HepG2 (cell line): ENCODE measurements at regions not wholly inside any gene's neighbourhood (a gene's known extent, or its start where the extent isn't known, plus 50 kb on each side); places are given as distances from the start of the nearest gene placed in this dataset.

Source experiments
- ATAC-seq: fragments of 200-7000 bp; cut with Tn5 transposase; 3 replicates; pipeline ENCODE4 v1.9.1; 2020; ENCODE audit warnings: mild to moderate bottlenecking, moderate library complexity
- BruUV-seq: library from RNA; stranded (reverse); fragments of 400-500 nt; replicated peaks from 2 replicates; lab custom pipeline; 2021; lab: Mats Ljungman, UMichigan
- CTCF ChIA-PET: fragments of 300-600 bp; formaldehyde crosslinking; extraction: SDS; loops from one replicate; lab custom pipeline; 2021; ENCODE audit warnings: low total read pairs, inconsistent platforms, low intra/inter-chr PET ratio; lab: Yijun Ruan, JAX
- POLR2A ChIA-PET: fragments of 350-600 bp; sonication (Branson Sonifier 250); formaldehyde crosslinking; loops from one replicate; lab custom pipeline; 2020; ENCODE audit warnings: antibody characterized with exemption, inconsistent platforms; lab: Yijun Ruan, JAX
- DNase-seq: peaks from one replicate; pipeline ENCODE4 v3.0.0-alpha.2; 2015; ENCODE audit warnings: low spot score
- FAIRE-seq: peaks from 3 replicates; lab custom pipeline; 2011; peaks lifted over from hg19 to GRCh38; lab: Jason Lieb, UNC
- H2AFZ ChIP-seq: one replicate; pipeline ENCODE4 v1.6.1; 2011; ENCODE audit warnings: low read length, inconsistent platforms
- H3K27ac ChIP-seq: fragments of 300-600 bp; 3 replicates; pipeline ENCODE4 v1.8.0; 2011; ENCODE audit warnings: mixed run types, mild to moderate bottlenecking, mixed read lengths, low read length, inconsistent platforms; ENCODE audit not compliant: insufficient read depth; ENCODE audit errors: extremely low read length
- H3K27me3 ChIP-seq, 2 experiments: fragments of 200-600 bp in 1 of 2; 2 replicates in 1 of 2; 3 replicates in 1 of 2; pipeline versions ENCODE4 v1.6.0 to v1.8.0; 2011; ENCODE audit warnings: low read length in 2 of 2, mild to moderate bottlenecking in 2 of 2, moderate library complexity in 2 of 2, inconsistent platforms in 1 of 2; ENCODE audit not compliant: insufficient read depth in 2 of 2, control insufficient read depth in 1 of 2
- H3K36me3 ChIP-seq, 2 experiments: fragments of 200-600 bp in 1 of 2; replicated peaks in 1 of 2; 2 replicates in 1 of 2; 3 replicates in 1 of 2; pipeline versions ENCODE4 v1.5.1 to v1.8.0; 2011; ENCODE audit warnings: low read length in 2 of 2, inconsistent platforms in 1 of 2; ENCODE audit not compliant: insufficient read depth in 2 of 2, control insufficient read depth in 1 of 2
- H3K4me1 ChIP-seq: 2 replicates; pipeline ENCODE4 v1.5.1; 2012; ENCODE audit warnings: low read length, inconsistent platforms; ENCODE audit not compliant: insufficient read depth
- H3K4me2 ChIP-seq: 2 replicates; pipeline ENCODE4 v1.6.0; 2011; ENCODE audit warnings: low read depth, low read length, inconsistent platforms
- H3K4me3 ChIP-seq, 3 experiments: fragments of 200-600 bp in 1 of 3; sonication (generic), shearing (Covaris generic) in 1 of 3; replicated peaks in 1 of 3; 2 replicates each; pipeline ENCODE4 v1.5.1; 2011 to 2016; ENCODE audit warnings: low read length in 3 of 3, inconsistent platforms in 2 of 3, low read depth in 2 of 3, mild to moderate bottlenecking in 2 of 3, control low read depth in 1 of 3, mixed read lengths in 1 of 3; ENCODE audit not compliant: insufficient read depth in 1 of 3
- H3K79me2 ChIP-seq: one replicate; pipeline ENCODE4 v1.6.1; 2011; ENCODE audit warnings: low read length, inconsistent platforms; ENCODE audit not compliant: insufficient read depth
- H3K9ac ChIP-seq: 2 replicates; pipeline ENCODE4 v1.6.0; 2011; ENCODE audit warnings: mild to moderate bottlenecking, low read depth, low read length, inconsistent platforms; ENCODE audit not compliant: insufficient read depth
- H3K9me3 ChIP-seq: 2 replicates; pipeline ENCODE4 v1.5.1; 2012; ENCODE audit warnings: mild to moderate bottlenecking, low read length
- H4K20me1 ChIP-seq: 2 replicates; pipeline ENCODE4 v1.6.0; 2011; ENCODE audit warnings: inconsistent platforms, mild to moderate bottlenecking, low read length, moderate library complexity; ENCODE audit not compliant: insufficient read depth
- AKAP8 ChIP-seq: sonication (generic); formaldehyde crosslinking; IDR thresholded peaks from 2 replicates; pipeline ENCODE4 v1.5.1; 2020; ENCODE audit warnings: mild to moderate bottlenecking, missing genetic modification reagents
- CEBPB ChIP-seq: IDR thresholded peaks from 2 replicates; pipeline ENCODE4 v1.6.1; 2011; ENCODE audit warnings: low read depth, low read length, improper control_type of control experiment, borderline replicate concordance
- DMAP1 ChIP-seq: IDR thresholded peaks from 2 replicates; pipeline ENCODE4 v1.6.1; 2016
- MIER3 ChIP-seq: IDR thresholded peaks from 2 replicates; pipeline ENCODE4 v1.6.1; 2016; ENCODE audit warnings: missing compliant biosample characterization, borderline replicate concordance
- PATZ1 ChIP-seq: sonication (generic); formaldehyde crosslinking; IDR thresholded peaks from 2 replicates; pipeline ENCODE4 v1.4.0; 2020; ENCODE audit warnings: missing genetic modification reagents
- RAD51 ChIP-seq: fragments of 450-650 bp; IDR thresholded peaks from 2 replicates; pipeline ENCODE4 v1.6.1; 2016; ENCODE audit warnings: borderline replicate concordance
- SP4 ChIP-seq: sonication (generic); formaldehyde crosslinking; IDR thresholded peaks from 2 replicates; pipeline ENCODE4 v1.8.1; 2023; ENCODE audit warnings: mild to moderate bottlenecking, missing genetic modification reagents
- TFE3 ChIP-seq: IDR thresholded peaks from 2 replicates; pipeline ENCODE4 v1.6.1; 2016
- ZBTB21 ChIP-seq: sonication (generic); formaldehyde crosslinking; IDR thresholded peaks from 2 replicates; pipeline ENCODE4 v1.4.0; 2020; ENCODE audit warnings: missing genetic modification reagents
- ZNF20 ChIP-seq: sonication (generic); formaldehyde crosslinking; IDR thresholded peaks from 2 replicates; pipeline ENCODE4 v1.4.0; 2020; ENCODE audit warnings: mild to moderate bottlenecking, moderate library complexity, missing genetic modification reagents
- ZNF33A ChIP-seq: sonication (generic); formaldehyde crosslinking; IDR thresholded peaks from 2 replicates; pipeline ENCODE4 v1.5.1; 2020; ENCODE audit warnings: missing genetic modification reagents, mild to moderate bottlenecking, moderate library complexity, borderline replicate concordance
- WGBS: methylation state at CpG from one replicate; pipeline ENCODE4 v1.1.6; 2017; ENCODE audit warnings: low lambda C conversion rate; 5-methylcytosine and 5-hydroxymethylcytosine counted together
- in situ Hi-C: cut with HindIII; loops from 2 replicates; pipeline ENCODE4 v1.10.0; 2017; ENCODE audit warnings: low pct_unique_long_range_greater_than_20kb; ENCODE audit not compliant: extremely low pct_ligation_motif_present
- intact Hi-C: fragments of 100-400 bp; cut with micrococcal nuclease; formaldehyde crosslinking; loops from one replicate; pipeline ENCODE4 v1.10.0; 2022; ENCODE audit not compliant: unreplicated experiment

- H3K4me2 ChIP-seq = no peak overlapping the region
- TF ChIP-seq MIER3 (CRISPR knock-in tag) (no peak), CEBPB (no peak), ZBTB21 (CRISPR knock-in tag) (no peak), PATZ1 (CRISPR knock-in tag) (no peak), SP4 (CRISPR knock-in tag) (no peak), ZNF33A (CRISPR knock-in tag) (no peak)
- H3K4me1 ChIP-seq = no peaks in the 10 kb centered on the region
- H4K20me1 ChIP-seq = no peaks in the 10 kb centered on the region
- DNase-seq = no peak
- intact Hi-C loops = no loop called here
- no peaks in the 10 kb centered on the region for H3K79me2 ChIP-seq
- H3K9ac ChIP-seq = no peak overlapping the region
- no peak for ATAC-seq
- ChIA-PET POLR2A (no interaction called here), CTCF (no interaction called here)
- no peak overlapping the region for H3K4me3 ChIP-seq
- H3K27ac ChIP-seq = no peak overlapping the region
- 2% methylated on average over 3 of the region's 3 CpGs for WGBS
- BruUV-seq = no TSS peak
- no peak overlapping the region for H2AFZ ChIP-seq
- FAIRE-seq = no peak
- H3K27me3 ChIP-seq = no peaks in the 10 kb centered on the region
- in situ Hi-C loops = no loop called here
- H3K9me3 ChIP-seq = peaks cover 71% of the 10 kb centered on the region
- H3K36me3 ChIP-seq = no peaks in the 10 kb centered on the region
Measured at GRCh38 chr14:26926585-26926984, 328.8 kb upstream of the NOVA1 start.

GRCh38 chr14:26928019-26928418 is 330.2 kb upstream of the NOVA1 start:
- Histone ChIP-seq H3K27me3 (no peaks in the 10 kb centered on the region), H3K4me3 (no peak overlapping the region), H3K27ac (no peak overlapping the region), H4K20me1 (no peaks in the 10 kb centered on the region), H3K9ac (no peak overlapping the region), H2AFZ (no peak overlapping the region), H3K4me1 (no peaks in the 10 kb centered on the region), H3K4me2 (no peak overlapping the region), H3K79me2 (no peaks in the 10 kb centered on the region), H3K9me3 (peaks cover 71% of the 10 kb centered on the region), H3K36me3 (no peaks in the 10 kb centered on the region)
- in situ Hi-C loops = no loop called here
- FAIRE-seq (no peak), ATAC-seq (no peak), DNase-seq (no peak)
- intact Hi-C loops = no loop called here
- under 1% methylated on average over 2 of the region's 2 CpGs for WGBS
- no TSS peak for BruUV-seq
- ChIA-PET POLR2A (no interaction called here), CTCF (no interaction called here)
- TF ChIP-seq TFE3 (CRISPR knock-in tag) = no peak
- TF ChIP-seq ZNF20 (CRISPR knock-in tag) = no peak
- TF ChIP-seq DMAP1 (CRISPR knock-in tag) = no peak
- no peak for TF ChIP-seq AKAP8
- no peak for TF ChIP-seq RAD51
